Kasumi-1 (cell line): ENCODE measurements at regions not wholly inside any gene's neighbourhood (a gene's known extent, or its start where the extent isn't known, plus 50 kb on each side); places are given as distances from the start of the nearest gene placed in this dataset.
A peak's percentile ranks its signal among the peaks of the same experiment; 100 is the strongest.
"Not testable (repeated sequence)": the region's sequence is repeated elsewhere in the genome, so short reads cannot be mapped to it uniquely, and the experiment has no call there.

Experiments used
- DNase-seq, 2 experiments: peaks; one replicate each; lab custom pipeline; 2025; lab: John Stamatoyannopoulos, UW

- DNase-seq, result no peak
These were observed 583.7 kb downstream of the ADCYAP1 start for GRCh38 chr18:1488394-1488793.

GRCh38 chr18:1488957-1489356, 584.3 kb downstream of the ADCYAP1 start:
- no peak for DNase-seq

- no peak for DNase-seq
These were observed 590.7 kb downstream of the ADCYAP1 start for GRCh38 chr18:1495387-1495786.

- no peak for DNase-seq
These were observed 591.4 kb downstream of the ADCYAP1 start for GRCh38 chr18:1496096-1496495.

- DNase-seq, result no peak
These were observed 593.5 kb downstream of the ADCYAP1 start for GRCh38 chr18:1498216-1498615.

GRCh38 chr18:1499265-1499664, 594.6 kb downstream of the ADCYAP1 start:
- DNase-seq, result peak; percentile 9 to 51

GRCh38 chr18:1503847-1504246, 599.2 kb downstream of the ADCYAP1 start:
- no peak for DNase-seq

- no peak for DNase-seq
These were observed 601.2 kb downstream of the ADCYAP1 start for GRCh38 chr18:1505856-1506255.

GRCh38 chr18:1510542-1511179, 606.0 kb downstream of the ADCYAP1 start:
- no peak for DNase-seq

GRCh38 chr18:1511619-1512311, 607.1 kb downstream of the ADCYAP1 start:
- no peak for DNase-seq

- peak in 1 of 2 experiments; percentile 51 for DNase-seq
These were observed 608.8 kb downstream of the ADCYAP1 start for GRCh38 chr18:1513519-1513918.

GRCh38 chr18:1521588-1522248, 617.0 kb downstream of the ADCYAP1 start:
- DNase-seq, result not testable (repeated sequence)

- no peak for DNase-seq
These were observed 617.6 kb downstream of the ADCYAP1 start for GRCh38 chr18:1522249-1522615.

- DNase-seq, result no peak
These were observed 622.3 kb downstream of the ADCYAP1 start for GRCh38 chr18:1526991-1527390.

GRCh38 chr18:1527805-1528204, 623.1 kb downstream of the ADCYAP1 start:
- no peak for DNase-seq

GRCh38 chr18:1528447-1528846, 623.8 kb downstream of the ADCYAP1 start:
- DNase-seq, result no peak

- no peak for DNase-seq
These were observed 624.4 kb downstream of the ADCYAP1 start for GRCh38 chr18:1528964-1529509.

- no peak for DNase-seq
These were observed 626.0 kb downstream of the ADCYAP1 start for GRCh38 chr18:1530650-1531049.

GRCh38 chr18:1539276-1539675, 634.6 kb downstream of the ADCYAP1 start:
- DNase-seq, result no peak

GRCh38 chr18:1541478-1541877, 636.8 kb downstream of the ADCYAP1 start:
- no peak for DNase-seq

- DNase-seq, result no peak
These were observed 637.6 kb downstream of the ADCYAP1 start for GRCh38 chr18:1542230-1542774.

- no peak for DNase-seq
These were observed 639.3 kb downstream of the ADCYAP1 start for GRCh38 chr18:1544016-1544415.

GRCh38 chr18:1557711-1558110, 653.0 kb downstream of the ADCYAP1 start:
- not testable (repeated sequence) for DNase-seq
